ENCODE measurements at regions not wholly inside any gene's neighbourhood (a gene's known extent, or its start where the extent isn't known, plus 50 kb on each side); places are given as distances from the start of the nearest gene placed in this dataset.
"Not testable (repeated sequence)": the region's sequence is repeated elsewhere in the genome, so short reads cannot be mapped to it uniquely, and the experiment has no call there.

DNA sequence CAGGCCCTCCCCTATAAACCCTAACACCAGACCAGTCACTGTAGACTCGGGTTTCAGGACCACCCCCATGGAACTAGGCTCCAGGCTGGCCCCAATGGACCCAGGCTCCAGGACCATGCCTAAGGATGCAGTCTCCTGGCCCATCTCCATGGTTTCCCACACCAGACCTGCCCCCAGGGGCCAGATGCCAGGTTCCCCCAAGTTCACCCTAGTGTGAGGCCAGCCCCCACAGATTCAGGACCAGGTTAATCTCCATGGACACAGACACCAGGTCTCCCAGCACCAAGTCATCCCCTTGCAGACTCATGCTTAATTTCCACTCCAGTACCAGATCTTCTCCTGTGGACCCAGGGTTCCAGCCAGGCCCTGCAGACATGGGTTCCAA is 103.8 kb upstream of the LANCL2 start:
- no peak for DNase-seq

DNA sequence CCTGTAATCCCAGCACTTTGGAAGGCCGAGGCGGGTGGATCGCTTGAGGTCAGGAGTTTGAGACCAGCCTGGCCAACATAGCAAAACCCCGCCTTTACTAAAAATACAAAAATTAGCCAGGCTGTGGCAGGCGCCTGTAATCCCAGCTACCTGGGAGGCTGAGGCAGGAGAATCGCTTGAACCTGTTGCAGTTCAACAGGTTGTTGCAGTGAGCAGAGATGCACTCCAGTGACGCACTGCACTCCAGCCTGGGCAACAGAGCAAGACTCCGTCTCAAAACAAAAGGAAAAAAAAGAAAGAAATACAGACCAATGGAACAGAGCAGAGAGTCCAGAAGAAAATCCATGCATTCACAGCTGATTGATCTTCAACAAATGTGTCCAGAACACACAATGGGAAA is 99.8 kb upstream of the LANCL2 start:
- DNase-seq: not testable (repeated sequence)

DNA sequence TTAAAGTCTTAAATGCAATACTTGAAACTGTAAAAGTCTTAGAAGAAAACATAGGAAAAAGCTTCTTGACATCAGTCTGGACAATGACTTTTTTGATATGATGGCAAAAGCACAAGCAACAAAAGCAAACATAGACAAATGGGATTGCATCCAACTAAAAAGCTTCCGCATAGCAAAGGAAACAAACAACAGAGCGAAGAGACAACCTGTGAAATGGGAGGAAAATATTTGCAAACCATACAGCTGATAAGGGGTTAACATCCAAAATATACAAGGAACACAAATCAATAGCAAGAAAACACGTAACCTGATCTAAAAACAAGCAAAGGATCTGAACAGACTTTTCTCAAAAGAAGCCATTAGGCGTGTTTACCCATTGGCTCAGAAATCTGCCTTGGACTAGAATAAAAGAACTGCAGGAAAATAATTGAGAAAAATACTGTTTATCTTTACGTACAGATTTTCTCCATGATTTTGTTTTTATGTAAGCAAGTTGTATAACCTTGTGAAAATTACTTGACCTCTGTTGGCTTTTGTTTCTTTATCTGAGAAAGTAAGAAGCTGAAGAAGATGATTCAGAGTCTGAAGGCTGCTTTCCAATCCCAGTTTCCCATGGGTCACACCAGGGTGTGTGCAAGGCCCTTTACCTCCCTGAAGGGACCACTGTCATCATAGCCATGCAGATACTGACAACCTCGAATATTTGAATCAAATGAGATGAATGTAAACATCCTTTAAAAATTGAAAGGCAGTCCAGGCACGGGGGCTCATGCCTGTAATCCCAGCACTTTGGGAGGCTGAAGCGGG is 99.1 kb upstream of the LANCL2 start:
- no peak for DNase-seq

DNA sequence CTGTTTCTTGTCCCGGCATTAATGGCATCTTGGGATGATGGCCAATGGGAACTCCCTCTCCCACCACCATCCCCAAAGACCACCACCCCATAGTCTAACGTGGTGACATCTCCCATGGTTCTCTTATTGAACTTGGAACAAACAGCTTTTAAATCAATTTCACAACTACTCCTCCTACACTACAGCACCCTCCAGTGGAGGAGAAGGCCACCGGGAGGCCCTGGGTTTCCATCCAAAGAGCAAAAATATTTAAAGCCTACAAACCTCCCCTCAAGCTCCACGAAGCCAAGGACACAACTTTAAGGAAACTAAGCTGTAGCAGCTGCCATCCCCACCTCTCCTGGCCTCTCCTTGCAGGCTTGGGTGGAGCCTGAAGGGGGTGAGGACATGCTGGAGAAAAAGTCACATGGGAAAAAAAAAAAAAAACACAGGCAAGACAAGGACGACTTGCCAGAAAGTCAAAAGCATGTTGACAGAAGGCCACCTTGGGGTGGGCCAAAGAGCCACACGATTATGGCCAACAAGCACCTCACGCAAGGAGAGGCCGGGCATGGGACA is 94.0 kb upstream of the LANCL2 start:
- no peak for DNase-seq

DNA sequence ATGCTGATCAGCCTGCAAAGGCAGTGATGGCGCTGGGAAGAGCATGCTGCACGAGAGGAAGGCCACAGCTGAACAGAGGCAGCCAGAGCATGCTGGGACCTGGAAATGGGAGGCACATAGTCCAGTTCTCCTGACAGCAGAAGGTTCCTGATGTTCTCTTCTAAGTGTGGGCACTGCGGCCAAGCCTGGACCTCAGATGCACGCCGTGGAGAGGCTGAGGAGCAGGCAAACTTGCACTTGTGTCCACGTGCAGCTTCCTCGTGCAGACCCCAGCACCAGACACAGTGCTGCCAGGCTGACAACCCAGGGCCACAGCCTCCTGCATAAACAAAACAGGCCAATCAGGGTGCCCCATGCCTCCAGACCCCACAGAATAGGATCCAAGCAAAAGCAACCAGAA is 93.5 kb upstream of the LANCL2 start:
- no peak for DNase-seq

DNA sequence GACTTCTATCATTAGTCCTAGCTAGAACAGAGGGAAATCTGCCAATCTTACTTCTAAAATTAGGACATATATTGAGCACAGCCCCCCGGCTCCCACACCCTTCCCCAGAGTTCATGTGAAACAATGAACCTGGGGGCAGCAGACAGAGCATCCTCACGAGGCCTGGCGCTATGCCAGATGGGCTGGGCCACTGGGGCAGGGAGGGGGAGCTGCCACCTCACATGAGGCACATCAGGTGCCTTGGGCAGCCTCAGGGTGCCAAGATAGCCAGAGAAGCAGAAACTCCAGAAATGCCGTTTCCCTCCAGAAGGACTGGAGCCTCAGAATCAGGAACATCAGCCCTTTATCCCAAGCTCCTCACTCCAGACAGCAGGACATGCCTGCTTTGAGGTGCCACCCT is 92.8 kb upstream of the LANCL2 start:
- DNase-seq: no peak

DNA sequence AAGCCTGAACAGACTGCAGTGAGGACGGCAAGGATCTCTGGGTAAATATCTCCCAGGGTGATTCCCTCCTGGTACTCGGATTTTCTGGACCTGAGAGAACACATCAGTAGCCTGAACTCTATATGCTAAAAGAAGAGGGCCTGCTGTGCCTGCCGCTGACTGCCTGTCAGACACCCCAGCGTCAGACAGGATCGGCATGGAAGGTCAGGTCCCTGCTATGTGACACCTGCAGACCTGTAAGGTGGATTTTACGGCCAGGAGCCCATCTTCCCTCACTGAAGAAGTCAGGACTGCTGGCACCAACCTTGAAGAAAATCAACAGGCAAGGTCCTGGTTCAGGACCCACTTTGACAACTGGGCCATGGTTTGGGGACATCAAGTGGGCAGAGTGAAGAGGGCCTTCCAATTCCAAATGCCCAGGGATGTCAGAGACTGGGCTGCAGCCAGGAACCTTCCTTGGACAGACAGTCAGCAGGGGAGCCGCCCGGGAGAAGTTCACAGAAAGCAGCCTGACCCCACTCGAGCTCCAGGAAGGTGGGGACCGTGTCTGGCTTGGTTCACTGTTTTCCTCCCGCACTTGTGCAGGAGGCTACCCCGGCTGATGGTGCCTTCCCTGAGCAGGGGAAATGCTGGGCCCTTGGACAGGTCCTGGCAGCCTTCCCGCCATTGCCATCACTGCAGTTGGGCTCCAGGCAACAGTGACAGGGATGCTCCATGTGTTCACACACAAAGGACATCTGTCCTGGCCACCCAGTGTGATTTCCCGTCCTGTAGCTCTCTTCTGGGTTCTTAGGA is 91.8 kb upstream of the LANCL2 start:
- no peak for DNase-seq

DNA sequence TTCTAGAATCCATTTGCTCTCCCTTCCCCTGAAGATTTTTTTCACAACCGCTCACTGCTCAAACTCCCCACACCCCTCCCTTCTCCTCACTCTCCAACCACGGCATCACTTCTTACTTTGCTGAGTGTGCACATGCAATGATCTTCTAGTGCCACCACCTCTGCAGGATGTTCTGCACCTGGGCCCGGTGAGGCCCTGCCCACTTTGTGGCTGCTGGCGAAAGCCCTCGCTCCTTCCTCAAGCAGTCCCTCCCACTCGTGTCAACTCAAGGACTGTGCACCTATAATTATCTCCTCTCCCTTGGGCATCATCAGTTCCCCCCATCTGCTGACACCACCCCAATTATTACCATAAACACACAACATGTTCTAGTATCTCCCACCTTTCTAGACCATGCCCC is 91.0 kb upstream of the LANCL2 start:
- DNase-seq: no peak

DNA sequence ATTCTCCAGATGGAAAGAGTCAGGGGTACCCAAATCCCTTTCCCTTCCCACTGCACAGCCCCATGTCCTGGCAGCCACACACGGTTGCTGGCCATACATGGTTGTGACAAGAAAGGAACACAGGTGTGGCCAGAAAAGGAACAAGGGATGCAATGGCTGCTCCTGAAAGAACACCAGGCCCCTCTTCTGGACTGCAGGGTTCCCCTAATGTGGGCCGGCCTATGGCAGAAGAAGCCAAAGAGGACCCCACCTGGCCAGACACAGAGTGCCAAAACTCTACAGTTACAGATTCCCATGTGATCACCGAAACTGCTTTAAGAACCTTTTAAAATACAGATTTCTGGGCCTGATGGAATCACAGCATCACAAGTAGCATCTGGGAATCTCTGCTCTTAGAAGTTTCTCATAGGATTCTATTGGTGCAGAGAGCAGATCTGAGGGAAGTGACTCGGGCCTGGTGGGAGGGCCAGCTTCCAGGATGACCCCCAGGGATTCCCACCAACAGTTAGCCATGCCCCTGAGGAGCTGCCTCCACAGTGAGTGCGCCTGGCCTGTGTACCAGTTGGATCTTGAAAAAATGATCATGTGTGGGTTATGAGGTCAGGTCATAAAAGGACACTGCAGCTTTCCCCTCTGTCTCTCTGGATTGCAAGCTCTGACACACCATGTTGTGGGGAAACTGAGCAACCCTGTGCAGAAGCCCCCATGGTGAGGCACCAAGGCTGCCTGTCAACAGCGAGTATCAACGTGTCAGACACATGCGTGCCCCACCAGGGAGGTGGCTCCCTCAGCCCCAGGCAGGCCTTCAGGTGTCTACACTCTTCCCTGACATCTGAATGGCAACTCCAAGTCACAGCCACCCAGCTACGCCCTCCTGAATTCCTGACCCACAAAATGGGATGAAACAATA is 89.6 kb upstream of the LANCL2 start:
- no peak for DNase-seq

DNA sequence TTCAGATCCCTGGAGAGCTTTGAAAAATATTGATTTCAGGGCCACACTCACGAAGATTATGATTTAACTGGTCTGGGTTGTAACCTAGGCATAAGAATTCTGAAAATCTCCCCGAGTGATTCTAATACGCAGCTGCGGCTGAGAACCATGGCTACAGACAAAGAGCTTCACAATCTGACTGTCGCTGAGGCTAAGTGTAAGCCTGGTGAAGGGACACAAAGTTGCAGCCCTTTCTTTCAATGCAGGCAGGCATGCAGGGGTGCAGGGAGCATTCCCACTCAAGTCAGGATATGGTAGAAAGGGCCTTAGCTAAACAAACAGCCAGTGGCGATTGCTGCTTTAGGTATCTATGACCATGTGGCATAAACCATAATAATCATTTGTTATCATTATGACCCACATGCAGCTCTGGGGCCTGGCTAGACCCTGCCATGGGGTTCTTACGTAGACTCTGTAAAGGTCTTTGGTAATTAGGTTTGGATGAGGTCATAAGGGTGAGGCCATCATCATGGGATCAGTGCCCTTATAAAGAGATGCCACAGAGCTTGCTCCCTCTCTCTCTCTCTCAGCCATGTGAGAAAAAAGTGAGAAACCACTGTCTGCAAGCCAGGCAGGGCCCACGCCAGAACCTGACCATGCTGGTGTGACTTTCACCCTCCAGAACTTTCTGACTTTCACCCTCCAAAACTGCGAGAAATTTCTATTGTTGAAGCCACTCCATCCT is 88.4 kb upstream of the LANCL2 start:
- no peak for DNase-seq

DNA sequence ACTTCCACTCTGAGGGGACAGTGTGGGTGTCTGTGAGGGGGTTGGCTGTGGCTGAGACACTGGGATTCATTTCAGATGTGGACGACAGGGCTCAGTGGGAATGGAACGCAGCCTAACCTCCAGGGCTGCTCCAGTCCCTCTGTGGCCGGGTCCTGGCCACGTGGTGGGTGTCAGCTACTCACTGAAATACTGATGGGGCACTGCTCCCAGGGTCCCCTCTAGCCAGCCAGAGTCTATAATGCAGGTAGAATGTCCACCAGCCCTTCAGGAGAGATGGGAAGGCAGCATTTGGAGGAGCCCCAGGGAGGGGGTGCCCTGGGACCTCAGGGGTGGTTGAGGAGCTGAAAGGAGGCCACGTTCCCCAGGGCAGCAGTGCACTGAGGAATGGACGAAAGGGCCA is 87.2 kb upstream of the LANCL2 start:
- DNase-seq: no peak

DNA sequence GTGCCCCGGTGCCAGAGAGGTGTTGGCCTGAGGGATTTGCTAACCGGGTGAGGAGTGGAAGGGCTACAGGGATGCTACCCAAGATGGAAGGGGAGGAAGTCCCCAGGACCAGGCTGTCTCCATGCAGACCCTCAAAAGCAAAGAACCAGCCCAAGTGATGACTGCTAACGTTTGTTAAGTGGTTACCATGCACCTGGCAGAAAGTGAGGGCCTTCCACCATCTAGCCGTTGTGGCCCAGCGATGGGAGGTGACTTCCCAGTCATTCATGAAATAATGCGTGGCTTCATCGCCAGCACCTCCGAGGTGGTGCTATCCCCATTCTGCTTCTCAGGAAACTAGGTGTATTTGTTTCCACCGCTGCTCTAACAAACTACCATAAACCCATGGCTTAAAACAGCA is 86.8 kb upstream of the LANCL2 start:
- no peak for DNase-seq

DNA sequence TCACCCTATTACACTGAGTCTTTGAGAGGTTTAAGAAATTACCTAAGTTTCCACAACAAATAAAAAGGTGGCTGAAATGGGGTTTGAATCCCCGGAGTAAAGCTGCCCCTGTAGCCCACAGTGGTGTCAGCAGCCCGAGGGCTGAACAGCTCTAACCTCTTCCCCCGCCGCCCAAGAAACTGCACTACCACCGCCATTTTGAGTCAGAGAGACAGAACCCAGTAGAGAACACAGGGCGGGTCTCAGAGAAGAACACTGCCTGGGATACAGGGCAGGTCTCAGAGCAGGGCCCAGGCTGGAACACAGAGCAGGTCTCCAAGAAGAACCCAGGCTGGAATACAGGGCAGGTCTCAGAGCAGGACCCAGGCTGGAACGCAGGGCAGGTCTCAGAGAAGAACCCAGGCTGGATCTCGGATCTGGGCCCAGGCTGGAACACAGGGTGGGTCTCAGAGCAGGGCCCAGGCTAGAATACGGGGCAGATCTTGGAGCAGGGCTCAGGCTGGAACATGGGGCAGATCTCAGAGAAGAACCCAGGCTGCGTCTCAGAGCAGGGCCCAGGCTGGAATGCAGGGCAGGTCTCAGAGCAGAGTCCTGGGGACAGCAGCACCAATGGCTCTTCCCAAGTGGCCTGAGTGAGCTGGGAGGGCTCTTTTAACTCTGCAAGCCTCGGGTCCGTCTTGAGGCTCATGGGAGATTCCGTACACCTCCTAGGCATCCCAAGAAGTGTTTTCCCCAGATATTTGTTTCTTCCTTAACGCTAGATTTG is 85.9 kb upstream of the LANCL2 start:
- no peak for DNase-seq

DNA sequence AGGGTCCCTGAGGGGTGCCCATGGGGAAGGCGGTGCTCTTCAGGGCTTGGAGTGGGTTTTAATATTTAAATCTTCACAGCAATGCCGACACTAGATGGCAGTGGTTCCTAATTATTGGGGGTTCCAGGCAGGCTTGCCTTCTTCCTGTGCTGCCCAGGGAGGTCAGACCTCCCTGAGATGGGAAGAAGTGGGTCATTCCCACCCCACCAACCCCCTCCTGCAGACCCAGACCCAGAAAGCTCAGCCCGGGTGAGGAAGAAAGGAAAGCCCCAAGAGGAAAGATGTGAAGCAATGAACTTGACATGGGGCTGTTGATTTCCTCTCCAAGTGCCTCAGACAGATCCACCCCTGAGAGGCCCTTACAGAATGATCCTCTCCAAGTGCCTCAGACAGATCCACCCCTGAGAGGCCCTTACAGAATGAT is 85.1 kb upstream of the LANCL2 start:
- DNase-seq: peak; percentile 60 to 66

DNA sequence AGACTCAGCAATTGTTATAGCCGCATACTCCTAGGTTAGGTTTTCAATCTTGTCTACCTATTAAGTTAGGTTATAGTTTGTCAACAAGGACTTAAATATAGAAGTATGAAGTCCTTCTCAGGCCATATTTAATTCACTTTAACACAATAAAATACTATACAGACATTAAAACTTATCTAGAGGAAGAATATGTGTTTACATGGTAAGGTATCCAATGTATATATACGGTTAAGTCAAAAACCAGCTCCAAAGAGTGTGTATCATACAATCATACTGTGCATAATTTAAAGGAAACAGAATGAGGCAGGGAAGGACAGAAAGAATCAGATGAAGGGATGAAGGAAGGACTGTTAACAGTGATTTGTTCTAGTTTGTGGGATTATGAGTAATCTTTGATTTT is 79.5 kb upstream of the LANCL2 start:
- DNase-seq: no peak

DNA sequence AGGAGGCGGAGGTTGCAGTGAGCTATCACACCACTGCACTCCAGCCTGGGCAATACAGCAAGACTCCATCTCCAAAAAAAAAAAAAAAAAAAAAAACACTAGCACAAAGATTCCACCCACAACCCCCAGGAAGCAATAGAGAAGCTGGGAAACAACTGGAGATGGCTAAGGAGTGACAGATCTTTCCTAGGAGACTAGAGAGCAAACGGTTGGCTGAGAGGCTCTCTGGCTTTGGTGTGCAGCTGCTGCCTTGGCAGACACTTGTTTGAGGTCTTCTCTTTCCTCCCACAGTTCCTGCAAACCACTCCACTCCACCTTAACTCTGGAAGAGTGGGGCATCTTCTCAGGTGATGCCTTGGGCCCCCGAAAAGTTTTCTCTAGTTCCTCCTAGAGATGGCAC is 78.5 kb upstream of the LANCL2 start:
- no peak for DNase-seq

DNA sequence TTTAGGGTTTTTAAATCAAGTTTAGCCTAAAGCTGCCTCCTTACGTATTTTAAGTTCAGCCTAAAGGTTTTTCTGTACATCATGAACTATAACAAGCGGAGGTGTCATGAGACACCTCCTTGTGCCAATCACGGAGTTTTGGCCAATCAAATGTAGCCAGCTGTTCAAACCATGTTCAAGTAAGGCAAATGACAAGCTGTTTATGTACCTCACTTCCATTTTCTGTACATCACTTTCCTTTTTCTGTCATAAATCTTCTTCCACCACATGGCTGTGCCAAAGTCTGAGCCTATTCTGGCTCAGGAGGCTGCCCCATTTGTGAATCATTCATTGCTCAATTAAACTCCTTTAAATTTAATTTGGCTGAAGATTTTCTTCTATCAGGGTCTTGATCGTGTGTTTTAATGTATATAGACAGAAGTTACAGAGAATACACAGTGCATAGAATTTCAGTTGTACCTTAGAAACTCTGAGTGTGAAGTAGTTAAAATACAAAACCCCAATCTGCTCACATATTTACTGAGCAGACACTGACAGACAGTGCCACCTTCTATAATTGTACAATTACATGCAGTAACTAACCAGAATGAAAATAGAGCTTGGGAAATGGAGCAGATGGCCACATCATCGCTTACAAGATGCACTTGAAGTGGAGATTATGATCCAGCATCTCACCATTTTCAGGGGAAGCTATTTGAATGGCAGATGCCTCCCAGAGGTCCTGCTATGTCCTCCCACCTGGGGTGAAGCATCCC is 76.9 kb upstream of the LANCL2 start:
- DNase-seq: no peak

DNA sequence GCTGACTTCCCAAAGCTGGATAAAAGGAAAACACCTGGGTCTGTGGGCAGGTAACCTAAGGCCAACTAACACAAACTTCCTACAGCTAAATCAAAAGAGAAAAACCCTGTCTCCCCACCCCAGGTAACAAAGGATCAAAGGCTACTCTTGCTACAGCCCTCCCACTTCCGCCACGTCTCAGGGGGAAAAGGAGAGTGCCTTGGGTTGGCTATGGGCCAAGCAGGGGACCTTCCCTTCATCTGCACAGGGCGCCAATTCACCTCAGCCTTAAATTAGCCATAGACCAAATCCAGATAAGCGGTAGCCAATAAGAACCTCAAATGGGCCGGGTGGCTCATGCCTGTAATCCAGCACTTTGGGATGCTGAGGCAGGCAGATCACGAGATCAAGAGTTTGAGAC is 69.1 kb upstream of the LANCL2 start:
- no peak for DNase-seq

DNA sequence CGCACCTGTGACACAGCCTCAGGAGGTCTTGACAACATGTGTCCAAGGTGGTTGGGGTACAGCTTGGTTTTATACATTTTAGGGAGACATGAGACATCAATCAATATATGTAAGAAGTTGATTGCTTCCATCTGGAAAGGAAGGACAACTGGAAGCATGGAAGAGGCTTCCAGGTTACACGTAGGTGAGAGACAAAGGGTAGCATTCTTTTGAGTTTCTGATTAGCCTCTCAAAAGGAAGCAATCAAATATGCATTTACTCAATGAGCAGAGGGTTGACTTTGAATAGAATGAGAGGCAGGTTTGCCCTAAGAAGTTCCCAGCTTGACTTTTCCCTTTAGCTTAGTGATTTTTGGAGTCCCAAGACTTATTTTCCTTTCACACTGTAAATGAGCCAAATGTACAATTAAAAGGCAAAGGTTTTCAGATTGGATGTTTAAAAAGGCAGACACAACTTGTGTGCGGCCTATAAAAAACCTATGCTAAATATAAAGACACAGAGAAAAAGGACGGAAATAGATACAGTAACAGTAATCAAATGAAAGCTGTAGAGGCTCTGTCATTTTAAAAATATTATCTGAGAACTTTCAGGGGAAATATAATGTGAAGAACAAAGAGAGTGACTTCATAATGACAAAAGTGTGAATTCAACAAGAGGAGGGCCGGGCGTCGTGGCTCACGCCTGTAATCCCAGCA is 65.7 kb upstream of the LANCL2 start:
- no peak for DNase-seq

DNA sequence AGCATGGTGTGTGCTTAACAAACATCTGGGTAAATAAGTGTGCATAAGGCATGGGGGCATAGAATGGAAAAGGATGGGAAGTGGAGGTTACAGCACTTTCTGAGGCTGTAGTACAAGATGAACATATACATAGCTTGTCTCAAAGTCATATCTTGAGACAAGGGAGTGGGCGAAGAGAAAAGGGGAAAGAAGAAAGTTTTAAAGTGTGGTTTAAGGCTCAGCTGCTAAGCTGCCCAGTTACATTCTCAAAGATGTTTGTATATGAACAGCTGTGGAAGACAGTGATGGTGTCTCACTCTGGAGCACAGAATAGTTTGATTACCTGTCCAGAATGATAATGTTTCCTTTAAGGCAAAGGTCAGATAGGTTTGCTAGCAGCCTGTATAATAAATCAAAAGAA is 61.9 kb upstream of the LANCL2 start:
- DNase-seq: no peak

All from stimulated activated CD4-positive, alpha-beta T cell treated with anti-CD3 and anti-CD28 coated beads, Interleukin-2, amount 100 ng/mL, for 48 hours (primary cell).